Breast epithelium (tissue), 4 donors: ENCODE measurements at regions not wholly inside any gene's neighbourhood (a gene's known extent, or its start where the extent isn't known, plus 50 kb on each side); places are given as distances from the start of the nearest gene placed in this dataset.
"Not testable (repeated sequence)": the region's sequence is repeated elsewhere in the genome, so short reads cannot be mapped to it uniquely, and the experiment has no call there.

Experiments
- DNase-seq, 2 donors: peaks; one replicate each; pipeline ENCODE4 v3.0.0-alpha.2; 2019; ENCODE audit warnings: low spot score in 2 of 2
- H3K27ac ChIP-seq, 2 donors: fragments of 200-600 bp; sonication (generic) in 1 of 2; one replicate each; pipeline ENCODE4 v1.5.1; 2016 to 2019; ENCODE audit warnings: mild to moderate bottlenecking in 1 of 2
- H3K27me3 ChIP-seq, 2 donors: fragments of 200-600 bp; sonication (generic) in 1 of 2; one replicate each; pipeline versions ENCODE4 v1.5.1 to v1.6.0; 2017 to 2019; ENCODE audit warnings: control low read depth in 1 of 2, mild to moderate bottlenecking in 1 of 2
- H3K36me3 ChIP-seq: fragments of 200-600 bp; one replicate; pipeline ENCODE4 v1.5.1; 2019
- H3K4me1 ChIP-seq, 2 donors: fragments of 200-600 bp; sonication (generic); one replicate each; pipeline ENCODE4 v1.5.1; 2016 to 2019; ENCODE audit warnings: control low read depth in 1 of 2
- H3K4me3 ChIP-seq, 3 donors: fragments of 200-600 bp; sonication (generic); 1 replicate in 2 of 3; 2 replicates in 1 of 3; pipeline ENCODE4 v1.5.1; 2016 to 2019; ENCODE audit warnings: mild to moderate bottlenecking in 3 of 3, moderate library complexity in 2 of 3
- H3K9me3 ChIP-seq, 2 donors: fragments of 200-600 bp; sonication (generic) in 1 of 2; one replicate each; pipeline ENCODE4 v1.5.1; 2016 to 2019; ENCODE audit warnings: control low read depth in 1 of 2
- CTCF ChIP-seq, 3 donors: fragments of 450-650 bp; IDR thresholded peaks; one replicate each; pipeline ENCODE4 v1.5.1; 2016 to 2017; ENCODE audit warnings: antibody characterized with exemption in 3 of 3, mild to moderate bottlenecking in 3 of 3, moderate library complexity in 3 of 3
- POLR2A ChIP-seq: fragments of 450-650 bp; IDR thresholded peaks from one replicate; pipeline ENCODE4 v1.6.1; 2016; ENCODE audit warnings: antibody characterized with exemption, mild to moderate bottlenecking, moderate library complexity
- POLR2AphosphoS5 ChIP-seq, 3 donors: sonication (generic); formaldehyde crosslinking; IDR thresholded peaks; one replicate each; pipeline ENCODE4 v1.6.1; 2017; ENCODE audit warnings: antibody characterized with exemption in 3 of 3
- intact Hi-C: fragments of 100-400 bp; cut with DNase I; formaldehyde crosslinking; loops from one replicate; pipeline ENCODE4 v1.15.1; 2023; ENCODE audit warnings: low total_unique reads

GRCh38 chr3:26004172-26004571, 214.3 kb downstream of the OXSM start:
- no peak for DNase-seq
- Histone ChIP-seq H3K9me3 (peaks cover 7 to 24% of the 10 kb centered on the region in 2 donors), H3K4me3 (no peak overlapping the region), H3K4me1 (no peaks in the 10 kb centered on the region), H3K36me3 (no peaks in the 10 kb centered on the region), H3K27ac (no peak overlapping the region), H3K27me3 (no peaks in the 10 kb centered on the region)
- intact Hi-C loops = no loop called here
- TF ChIP-seq CTCF (IDR thresholded peaks at IDR 0.05) = no peak

- intact Hi-C loops = no loop called here
- Histone ChIP-seq H3K27ac (no peak overlapping the region), H3K4me3 (no peak overlapping the region), H3K27me3 (no peaks in the 10 kb centered on the region), H3K4me1 (no peaks in the 10 kb centered on the region), H3K9me3 (no peaks in the 10 kb centered on the region), H3K36me3 (no peaks in the 10 kb centered on the region)
- TF ChIP-seq POLR2AphosphoS5 (IDR thresholded peaks at IDR 0.05) = no peak
- no peak for TF ChIP-seq CTCF (IDR thresholded peaks at IDR 0.05)
- no peak for TF ChIP-seq POLR2A
- no peak for DNase-seq
Measured at GRCh38 chr3:26011276-26011675, 221.4 kb downstream of the OXSM start.

- Histone ChIP-seq H3K4me1 (no peaks in the 10 kb centered on the region), H3K4me3 (no peak overlapping the region), H3K27ac (no peak overlapping the region), H3K9me3 (no peaks in the 10 kb centered on the region), H3K36me3 (no peaks in the 10 kb centered on the region), H3K27me3 (no peaks in the 10 kb centered on the region)
- intact Hi-C loops = no loop called here
- no peak for DNase-seq
- TF ChIP-seq POLR2A (no peak), CTCF (IDR thresholded peaks at IDR 0.05) (no peak), POLR2AphosphoS5 (IDR thresholded peaks at IDR 0.05) (no peak)
Measured at GRCh38 chr3:26012241-26012745, 222.4 kb downstream of the OXSM start.

GRCh38 chr3:26015752-26016151, 225.9 kb downstream of the OXSM start:
- Histone ChIP-seq H3K4me3 (no peak overlapping the region), H3K4me1 (no peaks in the 10 kb centered on the region), H3K27ac (no peak overlapping the region), H3K9me3 (no peaks in the 10 kb centered on the region), H3K36me3 (no peaks in the 10 kb centered on the region), H3K27me3 (no peaks in the 10 kb centered on the region)
- intact Hi-C loops = no loop called here
- DNase-seq = no peak
- no peak for TF ChIP-seq POLR2AphosphoS5 (IDR thresholded peaks at IDR 0.05)
- no peak for TF ChIP-seq CTCF (IDR thresholded peaks at IDR 0.05)
- TF ChIP-seq POLR2A = no peak

- Histone ChIP-seq H3K27me3 (no peaks in the 10 kb centered on the region), H3K36me3 (no peaks in the 10 kb centered on the region), H3K27ac (no peak overlapping the region), H3K4me1 (no peaks in the 10 kb centered on the region), H3K4me3 (no peak overlapping the region), H3K9me3 (no peaks in the 10 kb centered on the region)
- intact Hi-C loops = no loop called here
- DNase-seq = no peak
- TF ChIP-seq CTCF (IDR thresholded peaks at IDR 0.05) = no peak
- TF ChIP-seq POLR2A = no peak
- TF ChIP-seq POLR2AphosphoS5 (IDR thresholded peaks at IDR 0.05) = no peak
Measured at GRCh38 chr3:26018889-26019288, 229.0 kb downstream of the OXSM start.

- H3K27me3 ChIP-seq, DNase-seq, intact Hi-C loops: not testable (repeated sequence)
Measured at GRCh38 chr3:26024206-26024605, 234.3 kb downstream of the OXSM start.

More at GRCh38 chr3:26024206-26024605, 234.3 kb downstream of the OXSM start:
- not testable (repeated sequence) for H3K36me3 ChIP-seq, H3K27ac ChIP-seq, H3K4me1 ChIP-seq, H3K4me3 ChIP-seq
- peaks cover 0 to 15% of the 10 kb centered on the region in 2 donors for H3K9me3 ChIP-seq
